ENCODE measurements at regions not wholly inside any gene's neighbourhood (a gene's known extent, or its start where the extent isn't known, plus 50 kb on each side); places are given as distances from the start of the nearest gene placed in this dataset.

DNA sequence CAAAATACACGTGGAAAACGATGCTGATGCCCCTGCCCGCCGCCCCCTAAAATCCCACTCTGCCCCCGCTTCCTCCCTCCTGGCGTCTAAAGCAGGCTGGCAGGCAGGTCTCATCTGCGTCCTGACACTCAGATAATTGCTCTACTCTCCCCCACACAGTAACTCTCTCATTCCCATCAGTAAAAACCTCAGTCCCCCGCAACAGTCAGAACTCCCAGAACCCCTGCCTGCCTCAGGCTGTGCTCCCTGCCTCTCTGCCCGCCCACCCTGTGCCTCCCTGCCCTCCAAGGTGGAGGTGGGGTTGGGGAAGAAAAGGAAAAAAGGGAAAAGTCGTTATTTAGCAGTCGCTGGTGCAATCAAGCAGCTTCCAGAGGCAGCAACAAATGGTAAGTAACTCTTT, 473.7 kb downstream of the EFNB2 start:
- 69% methylated on average over 8 of the region's 11 CpGs; no CpG with 5 or more reads in 1 of the 2 donors for WGBS, 2 donors (ENCODE audit: low coverage in 1 of 2)
- no peaks in the 10 kb centered on the region for H3K4me1 ChIP-seq
- TF ChIP-seq CTCF (IDR thresholded peaks at IDR 0.05) (no peak), POLR2A (IDR thresholded peaks at IDR 0.05) (no peak), POLR2AphosphoS5 (IDR thresholded peaks at IDR 0.05) (no peak)

DNA sequence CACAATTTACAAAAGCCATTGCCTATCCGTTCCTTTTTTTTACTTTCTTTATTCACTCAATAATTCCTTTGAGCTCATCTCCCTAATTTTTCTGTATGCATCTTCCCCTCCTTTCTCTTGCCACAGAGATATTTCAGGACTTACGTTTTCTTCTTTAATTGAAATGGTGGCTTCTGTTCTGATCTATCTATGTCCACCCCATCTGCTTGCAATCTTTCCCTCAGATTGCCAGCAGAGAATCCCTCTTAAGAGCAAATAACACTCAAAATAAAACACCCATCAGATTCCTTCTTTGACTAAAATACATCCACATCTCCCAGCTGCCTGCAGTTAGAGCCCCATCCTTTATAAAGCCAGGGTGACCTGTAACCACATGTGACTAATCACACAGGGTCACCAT, 478.6 kb downstream of the EFNB2 start:
- no peak for ATAC-seq
- WGBS, 2 donors (ENCODE audit: low coverage in 1 of 2), result 76 to 88% methylated on average over 2 of the region's 2 CpGs
- Histone ChIP-seq H3K9me3 (no peaks in the 10 kb centered on the region), H3K4me1 (peaks cover 0 to 8% (median 0%) of the 10 kb centered on the region in 3 donors), H3K36me3 (no peaks in the 10 kb centered on the region), H3K27me3 (no peaks in the 10 kb centered on the region), H3K4me3 (no peak overlapping the region), H3K27ac (no peak overlapping the region)
- TF ChIP-seq POLR2AphosphoS5 (IDR thresholded peaks at IDR 0.05), result no peak
- TF ChIP-seq EP300 (IDR thresholded peaks at IDR 0.05), result no peak
- TF ChIP-seq POLR2A (IDR thresholded peaks at IDR 0.05), result no peak
- TF ChIP-seq CTCF (IDR thresholded peaks at IDR 0.05), result no peak

More for the DNA sequence above, 473.7 kb downstream of the EFNB2 start:
- Histone ChIP-seq H3K27me3 (no peaks in the 10 kb centered on the region), H3K4me3 (no peak overlapping the region), H3K9me3 (no peaks in the 10 kb centered on the region), H3K36me3 (no peaks in the 10 kb centered on the region), H3K27ac (no peak overlapping the region)
- no peak for ATAC-seq

GRCh38 chr13:106052200-106052767, 483.2 kb downstream of the EFNB2 start:
- TF ChIP-seq CTCF (IDR thresholded peaks at IDR 0.05) (no peak), EP300 (IDR thresholded peaks at IDR 0.05) (no peak), POLR2AphosphoS5 (IDR thresholded peaks at IDR 0.05) (peak; percentile 55), POLR2A (IDR thresholded peaks at IDR 0.05) (no peak)
- ATAC-seq, result peak; percentile 41
- H3K27me3 ChIP-seq, result no peaks in the 10 kb centered on the region
- H3K4me3 ChIP-seq, result no peak overlapping the region
- H3K27ac ChIP-seq, result no peak overlapping the region
- 40 to 57% methylated on average over 2 of the region's 8 CpGs for WGBS, 2 donors (ENCODE audit: low coverage in 1 of 2)
- peaks cover 0 to 10% (median 0%) of the 10 kb centered on the region in 3 donors for H3K4me1 ChIP-seq
- H3K36me3 ChIP-seq, result no peaks in the 10 kb centered on the region
- no peaks in the 10 kb centered on the region for H3K9me3 ChIP-seq

- no peaks in the 10 kb centered on the region for H3K36me3 ChIP-seq
- peaks cover 0 to 10% (median 0%) of the 10 kb centered on the region in 3 donors for H3K4me1 ChIP-seq
- H3K27me3 ChIP-seq, result no peaks in the 10 kb centered on the region
- H3K9me3 ChIP-seq, result no peaks in the 10 kb centered on the region
- H3K27ac ChIP-seq, result no peak overlapping the region
- no peak for TF ChIP-seq EP300 (IDR thresholded peaks at IDR 0.05)
- no peak for TF ChIP-seq POLR2AphosphoS5 (IDR thresholded peaks at IDR 0.05)
- TF ChIP-seq CTCF (IDR thresholded peaks at IDR 0.05), result no peak
- no peak for TF ChIP-seq POLR2A (IDR thresholded peaks at IDR 0.05)
- WGBS, 2 donors (ENCODE audit: low coverage in 1 of 2), result 87 to 88% methylated on average over 4 to 5 of the region's 5 CpGs
- H3K4me3 ChIP-seq, result no peak overlapping the region
- no peak for ATAC-seq
Measured at GRCh38 chr13:106049171-106049570, 486.3 kb downstream of the EFNB2 start.

- H3K36me3 ChIP-seq, result no peaks in the 10 kb centered on the region
- peaks cover 0 to 10% (median 0%) of the 10 kb centered on the region in 3 donors for H3K4me1 ChIP-seq
- H3K9me3 ChIP-seq, result no peaks in the 10 kb centered on the region
- 75 to 78% methylated on average over 4 of the region's 4 CpGs for WGBS, 2 donors (ENCODE audit: low coverage in 1 of 2)
- no peak for ATAC-seq
- no peak overlapping the region for H3K4me3 ChIP-seq
- TF ChIP-seq CTCF (IDR thresholded peaks at IDR 0.05) (no peak), POLR2AphosphoS5 (IDR thresholded peaks at IDR 0.05) (no peak), POLR2A (IDR thresholded peaks at IDR 0.05) (no peak), EP300 (IDR thresholded peaks at IDR 0.05) (no peak)
- no peak overlapping the region for H3K27ac ChIP-seq
- H3K27me3 ChIP-seq, result no peaks in the 10 kb centered on the region
Measured at GRCh38 chr13:106048386-106048785, 487.1 kb downstream of the EFNB2 start.

All from gastroesophageal sphincter (tissue), 4 donors.